ENCODE measurements at regions not wholly inside any gene's neighbourhood (a gene's known extent, or its start where the extent isn't known, plus 50 kb on each side); places are given as distances from the start of the nearest gene placed in this dataset.
A peak's percentile ranks its signal among the peaks of the same experiment; 100 is the strongest.

DNA sequence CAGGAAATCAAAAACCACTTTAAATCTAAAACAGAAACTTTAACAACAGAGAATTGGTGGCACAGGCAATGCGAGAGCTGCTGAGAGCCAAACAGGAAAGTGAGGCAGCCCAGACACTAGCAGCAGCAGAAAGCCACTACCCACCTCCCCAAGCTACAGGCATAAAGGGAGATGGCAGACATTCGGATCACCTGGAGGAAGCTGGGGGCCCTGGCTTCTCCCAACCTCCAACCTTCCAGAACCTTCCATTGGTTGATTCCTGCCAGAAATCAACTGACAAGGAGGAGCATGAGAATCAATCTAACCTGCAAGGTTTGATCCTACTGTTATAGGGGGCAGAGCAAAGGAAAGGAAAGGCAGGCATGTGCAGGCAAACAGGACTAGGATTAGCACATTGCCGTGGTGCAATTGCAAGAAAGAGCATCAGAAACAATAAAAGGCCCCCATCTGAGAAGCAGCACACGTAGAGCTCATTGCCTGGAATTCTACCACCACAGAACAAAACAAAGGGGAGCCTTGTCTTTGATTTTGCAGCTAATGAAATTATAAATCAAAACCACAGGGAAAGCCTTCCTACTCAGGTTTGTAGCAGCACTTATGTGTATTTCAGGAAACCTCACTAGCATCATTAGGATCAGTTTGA lies 427.3 kb upstream of the RASGEF1B start:
- no peak for DNase-seq (ENCODE audit: extremely low read depth, low read depth, low spot score)

DNA sequence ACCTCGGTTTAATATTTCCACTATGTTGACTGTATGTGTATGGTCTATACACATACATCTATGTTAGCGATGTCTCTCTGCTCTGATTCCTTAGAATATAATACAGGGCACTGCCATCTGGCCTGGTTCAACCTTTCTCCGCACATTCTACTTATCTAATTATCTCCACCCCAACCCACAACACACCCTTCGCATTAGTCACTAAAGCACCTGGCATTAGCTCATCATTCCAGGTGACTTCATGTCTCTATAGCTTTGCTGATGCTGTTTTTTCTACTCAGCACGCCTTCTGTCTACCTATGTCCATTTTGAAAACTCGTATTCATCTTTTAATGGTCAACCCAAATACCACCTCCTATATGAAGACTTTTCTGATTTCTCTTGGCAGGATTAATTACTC lies 425.2 kb upstream of the RASGEF1B start:
- DNase-seq (ENCODE audit: extremely low read depth, low read depth, low spot score) = no peak

DNA sequence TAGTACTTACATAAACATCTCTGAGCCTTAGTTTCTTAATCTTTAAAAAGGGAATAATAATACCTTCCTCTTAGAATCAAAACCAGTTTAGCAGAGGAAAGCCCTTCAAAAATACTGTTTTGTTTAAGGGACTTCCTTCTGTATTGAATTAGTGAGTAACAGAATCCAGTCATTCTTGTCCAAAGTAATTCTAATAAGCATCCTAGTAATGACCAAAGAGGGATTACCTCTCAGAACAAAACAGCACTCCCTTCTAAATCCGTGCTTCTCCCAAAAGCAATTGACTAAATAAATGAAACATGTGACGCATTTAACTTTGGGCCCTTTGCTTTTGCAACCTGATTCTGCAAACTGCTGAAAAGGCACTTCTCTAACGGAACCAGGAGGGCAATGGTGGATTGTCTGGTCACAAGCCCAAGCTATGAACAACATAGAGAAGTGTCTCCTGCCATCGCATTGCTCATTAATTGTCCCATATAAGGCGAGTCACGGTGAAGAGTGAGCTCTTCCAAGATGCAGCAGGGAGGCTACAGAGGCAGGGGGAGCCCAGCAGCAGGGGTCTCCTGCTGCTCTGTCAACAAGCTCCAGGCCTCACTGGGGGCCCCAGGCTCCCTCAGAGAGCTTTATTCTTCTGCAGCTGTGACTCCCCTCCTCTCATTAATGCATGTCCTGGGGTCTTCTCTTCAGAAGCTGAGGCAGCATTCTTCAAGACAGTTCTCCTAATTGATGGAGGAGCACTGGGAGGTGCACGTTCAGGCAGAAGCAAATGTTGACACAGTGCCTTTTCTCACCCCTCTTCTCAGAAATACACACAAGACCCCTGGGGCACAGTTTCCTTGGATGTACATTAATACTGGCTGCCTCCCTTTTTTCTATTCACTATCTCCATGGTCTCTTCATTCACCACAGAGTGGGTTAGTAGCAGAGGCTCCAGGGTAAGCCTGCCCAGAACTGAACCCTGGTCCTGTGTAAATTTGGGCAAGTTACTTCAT lies 419.6 kb upstream of the RASGEF1B start:
- DNase-seq (ENCODE audit: extremely low read depth, low read depth, low spot score) = no peak

DNA sequence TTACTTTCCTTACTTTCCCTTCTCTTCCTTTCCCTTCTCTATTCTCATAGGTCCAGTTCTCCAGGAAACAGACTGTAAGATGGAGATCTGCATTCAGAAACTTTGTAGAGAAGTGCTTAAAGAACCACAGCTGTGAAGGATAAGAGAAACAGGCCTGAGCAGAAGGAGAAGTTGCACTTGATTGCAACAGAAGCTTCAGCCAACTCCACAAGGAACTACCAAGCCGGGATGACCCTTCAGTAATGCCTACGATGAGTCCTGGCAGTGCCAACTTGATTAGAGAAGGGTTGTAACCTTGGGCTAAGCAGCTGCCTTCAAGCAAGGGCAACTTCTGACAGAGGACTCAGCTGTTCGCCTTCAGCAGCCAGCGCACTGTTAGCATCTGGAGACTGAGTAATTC lies 413.3 kb upstream of the RASGEF1B start:
- no peak for DNase-seq (ENCODE audit: extremely low read depth, low read depth, low spot score)

DNA sequence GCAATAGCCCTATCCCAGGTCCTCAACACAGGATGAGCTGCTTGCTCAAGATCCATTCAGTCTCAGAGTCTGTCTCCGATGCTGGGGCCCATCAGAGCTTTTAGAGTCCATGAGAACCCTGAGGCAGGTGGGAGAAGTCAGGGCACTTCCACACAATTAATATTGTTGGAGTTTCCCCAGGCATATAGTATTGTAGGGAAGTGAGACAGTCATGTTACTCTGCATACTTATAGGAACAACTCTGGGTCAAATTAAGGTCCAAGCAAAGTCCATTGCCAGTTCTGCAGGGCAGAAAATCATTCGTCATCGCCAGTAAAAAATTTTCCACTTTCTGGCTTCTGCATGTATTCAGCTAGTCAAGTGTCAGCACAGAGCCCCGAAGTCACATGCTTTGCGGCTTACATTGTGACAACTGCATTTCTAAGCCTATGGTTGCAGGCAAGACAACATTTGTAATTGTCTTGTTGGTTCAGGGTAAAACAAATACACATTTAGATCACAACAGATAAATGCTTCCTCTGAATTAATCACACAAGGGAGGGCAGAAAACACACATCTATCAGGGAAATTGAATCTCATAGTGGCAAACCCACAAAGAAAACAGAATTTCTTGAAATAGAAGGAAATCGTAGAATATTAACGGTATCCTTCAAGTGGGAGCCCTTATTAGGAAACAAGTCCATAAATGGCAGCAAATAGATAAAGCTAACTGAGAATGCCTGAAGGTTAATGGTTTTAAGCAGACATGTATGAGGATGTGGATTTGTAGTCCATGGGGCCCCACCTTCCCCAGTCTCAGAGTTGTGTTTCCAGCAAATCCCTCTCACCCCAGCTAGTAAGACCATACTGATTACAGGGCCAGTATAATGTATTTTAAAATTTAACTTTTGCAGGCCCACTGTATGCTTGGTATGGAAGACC lies 412.1 kb upstream of the RASGEF1B start:
- no peak for DNase-seq (ENCODE audit: extremely low read depth, low read depth, low spot score)

DNA sequence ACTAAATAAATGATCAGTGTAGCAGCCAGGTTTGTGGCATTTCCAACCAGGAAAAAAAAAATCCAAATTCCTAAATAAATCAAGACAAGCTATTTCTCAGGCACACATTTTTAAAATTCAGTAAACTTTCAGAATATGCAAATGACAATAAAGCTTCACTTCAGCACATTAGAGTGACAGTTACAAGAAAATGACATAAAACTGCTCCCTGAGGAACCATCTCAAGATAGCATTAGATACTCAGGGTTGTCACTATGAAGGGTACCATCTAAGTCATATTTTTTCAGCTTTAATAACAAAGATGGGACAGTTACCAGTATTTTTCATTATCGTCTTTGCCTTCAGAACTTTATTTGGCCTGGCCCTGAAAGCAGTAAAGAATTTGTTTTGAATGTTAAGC lies 411.3 kb upstream of the RASGEF1B start:
- DNase-seq (ENCODE audit: extremely low read depth, low read depth, low spot score) = no peak

DNA sequence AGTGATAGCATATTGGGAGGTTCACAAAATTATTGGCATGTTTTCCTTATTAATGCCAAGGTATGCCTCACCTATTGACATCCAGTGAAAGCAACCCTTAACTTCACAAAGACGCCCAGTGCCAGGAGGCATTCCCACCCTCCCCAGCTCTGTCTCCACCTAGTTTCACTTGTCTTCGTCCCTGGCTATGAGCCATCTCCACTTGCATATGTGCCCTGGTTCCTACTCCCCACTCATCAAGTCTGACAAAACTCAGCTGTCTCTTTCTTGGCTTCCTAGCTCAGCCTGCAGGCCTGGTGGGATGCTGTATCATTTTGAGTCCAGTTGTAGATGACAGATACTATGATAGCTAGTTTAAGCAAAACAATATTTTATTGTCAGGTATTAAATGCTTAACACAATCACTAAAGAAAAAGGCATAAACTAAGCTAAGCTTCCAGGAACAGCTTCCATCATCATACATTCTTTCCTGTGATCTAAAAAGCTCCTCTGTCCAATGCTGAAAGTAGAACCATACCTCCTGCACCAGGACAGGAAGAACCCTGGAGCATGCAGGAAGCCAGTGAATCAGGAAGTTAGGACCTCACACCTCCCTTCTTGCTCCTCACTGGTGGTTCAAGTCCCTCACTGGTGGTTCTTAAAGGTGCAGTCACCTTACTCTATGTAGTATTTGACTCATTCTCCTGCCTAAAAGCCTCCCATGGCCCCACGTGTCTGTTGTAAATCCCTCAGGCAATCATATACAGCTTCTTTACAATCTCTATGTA lies 410.3 kb upstream of the RASGEF1B start:
- no peak for DNase-seq (ENCODE audit: extremely low read depth, low read depth, low spot score)

DNA sequence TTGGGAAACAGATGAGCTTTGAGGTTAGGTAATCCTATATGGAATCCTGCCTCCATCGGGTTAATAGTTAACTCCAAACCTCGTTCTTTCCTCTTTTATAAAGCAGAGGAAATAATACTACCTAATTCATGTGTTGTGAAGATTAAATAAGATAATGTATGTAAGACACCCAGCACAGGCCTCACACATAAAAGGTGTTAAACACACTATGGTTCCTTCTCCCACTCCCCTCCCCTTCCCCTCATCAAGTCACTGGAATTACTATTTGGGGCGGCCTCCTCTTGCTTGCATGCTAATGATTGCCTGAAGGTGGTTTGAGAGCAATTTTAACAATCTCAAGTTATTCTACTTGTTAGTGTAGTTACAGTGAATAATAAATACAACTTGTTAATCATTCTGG lies 404.4 kb upstream of the RASGEF1B start:
- DNase-seq (ENCODE audit: extremely low read depth, low read depth, low spot score) = no peak

DNA sequence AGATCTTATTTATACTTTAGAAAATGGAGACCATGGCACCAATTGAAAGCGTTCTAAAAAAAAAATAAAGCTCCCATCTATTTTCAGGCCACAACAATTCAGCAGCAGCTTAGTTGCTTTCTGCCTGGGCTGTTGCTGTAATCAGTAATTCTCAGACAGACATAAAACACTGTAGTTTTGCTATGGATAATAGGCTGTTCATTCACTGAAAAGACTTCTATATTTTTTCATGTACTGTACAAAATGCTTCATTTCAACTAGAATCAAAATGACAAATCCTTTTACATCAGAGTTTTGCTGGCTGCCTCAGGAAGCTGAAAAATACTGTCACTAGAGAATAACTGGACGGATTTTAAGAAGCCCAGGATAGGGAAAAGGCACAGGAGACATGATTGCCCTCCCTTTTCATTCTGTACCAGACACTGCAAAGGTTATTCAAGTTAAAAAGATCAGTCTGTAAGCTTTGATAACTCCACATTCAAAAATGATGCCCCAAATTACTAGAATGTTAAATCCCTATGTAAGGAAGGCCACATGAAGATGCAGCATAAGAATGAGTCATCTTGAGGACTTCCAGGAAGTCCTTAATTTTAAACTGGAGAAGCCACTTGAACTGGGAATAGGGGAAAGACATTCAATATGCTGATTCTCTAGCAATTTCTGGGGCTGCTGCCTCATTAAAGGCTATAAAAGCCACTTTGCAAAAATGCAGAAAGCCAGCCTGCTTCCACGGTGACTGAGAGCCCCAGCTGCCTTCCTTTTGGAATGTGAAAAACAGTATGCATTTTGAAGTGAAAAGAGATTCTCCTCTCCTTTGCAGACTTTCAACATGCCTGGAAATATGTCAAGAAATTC lies 403.2 kb upstream of the RASGEF1B start:
- no peak for DNase-seq (ENCODE audit: extremely low read depth, low read depth, low spot score)

DNA sequence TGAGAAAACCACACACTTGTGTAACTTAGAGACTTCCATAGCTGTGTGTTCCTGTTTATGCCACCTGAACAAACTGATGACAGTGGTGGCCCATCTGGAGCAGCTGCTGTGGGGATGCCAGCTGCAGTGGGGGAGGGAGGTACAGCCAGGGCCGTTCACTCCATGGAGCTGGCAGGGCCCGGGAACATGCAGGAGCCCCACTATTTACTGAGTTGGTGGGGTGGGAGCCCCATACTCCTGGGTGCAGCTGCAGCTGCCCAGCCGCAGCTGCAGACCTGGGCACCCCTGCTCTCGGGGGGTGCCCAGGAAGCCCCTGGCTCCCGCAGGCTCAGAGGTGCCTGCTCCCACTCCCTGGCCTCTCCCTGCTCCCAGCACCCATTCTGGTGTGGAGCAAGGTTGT lies 398.6 kb upstream of the RASGEF1B start:
- no peak for DNase-seq (ENCODE audit: extremely low read depth, low read depth, low spot score)

DNA sequence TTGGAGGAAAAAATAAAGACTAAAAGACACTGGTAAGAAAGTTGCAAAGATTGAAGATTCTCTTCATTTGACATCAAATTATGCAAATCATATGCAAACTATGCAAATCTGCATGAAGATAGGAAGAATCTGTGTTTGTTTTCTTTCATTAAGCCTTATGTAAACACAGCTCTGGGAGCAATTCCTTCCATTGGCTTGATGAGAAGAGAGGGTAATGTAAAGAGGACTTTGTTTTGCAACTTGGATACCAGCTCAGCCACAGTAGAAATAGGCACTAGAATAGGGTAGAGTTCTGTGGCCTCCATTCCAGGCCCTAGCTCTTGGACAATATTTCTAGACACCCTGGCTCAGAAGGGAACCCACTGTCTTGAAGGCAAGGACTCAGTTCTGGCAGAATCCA lies 388.4 kb upstream of the RASGEF1B start:
- DNase-seq (ENCODE audit: extremely low read depth, low read depth, low spot score) = no peak

DNA sequence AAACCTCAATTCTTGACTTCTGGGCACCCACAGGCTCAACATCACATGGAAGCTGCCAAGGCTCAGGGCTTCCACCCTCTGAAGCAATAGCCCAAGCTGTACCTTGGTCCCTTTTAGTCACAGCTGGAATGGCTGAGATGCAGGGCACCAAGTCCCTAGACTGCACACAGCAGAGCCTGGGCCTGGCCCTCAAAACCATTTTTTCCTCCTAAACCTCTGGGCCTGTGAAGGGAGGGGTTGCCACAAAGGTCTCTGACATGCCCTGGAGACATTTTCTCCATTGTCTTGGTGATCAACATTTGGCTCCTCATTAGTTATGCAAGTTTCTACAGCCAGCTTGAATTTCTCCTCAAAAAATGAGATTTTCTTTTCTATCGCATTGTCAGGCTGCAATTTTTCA lies 382.7 kb upstream of the RASGEF1B start:
- DNase-seq (ENCODE audit: extremely low read depth, low read depth, low spot score) = no peak

DNA sequence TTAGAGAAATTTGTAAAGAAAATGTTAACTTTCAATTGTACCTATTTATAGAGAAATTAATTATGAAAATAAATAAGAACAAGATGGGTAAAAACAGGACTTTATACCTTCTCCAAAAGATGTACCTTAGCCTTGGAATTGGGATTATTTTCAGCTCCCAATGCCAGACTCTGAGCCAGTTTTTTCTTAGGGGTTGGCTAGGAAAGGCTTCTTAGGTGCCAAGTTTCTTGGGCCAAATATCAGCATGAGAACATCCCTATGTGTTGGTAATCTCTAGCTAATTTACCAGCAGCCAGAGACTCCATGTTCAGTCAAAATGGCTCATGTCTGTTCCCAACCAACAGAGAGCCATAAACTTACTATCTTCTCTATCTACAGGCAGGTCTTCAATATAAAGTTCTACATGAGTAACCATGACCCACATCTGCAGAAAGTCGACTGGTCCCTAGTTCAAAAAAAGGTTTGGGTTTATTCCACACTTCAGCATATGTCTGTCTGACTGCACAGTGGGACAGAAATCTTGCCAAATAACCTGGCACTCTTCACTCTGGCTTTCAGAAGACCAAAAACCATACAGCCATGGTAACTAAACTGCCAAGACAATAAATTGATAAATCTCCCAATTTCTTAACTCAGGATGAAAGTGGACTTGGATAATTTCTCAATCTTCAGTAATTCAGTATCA lies 380.5 kb upstream of the RASGEF1B start:
- no peak for DNase-seq (ENCODE audit: extremely low read depth, low read depth, low spot score)

DNA sequence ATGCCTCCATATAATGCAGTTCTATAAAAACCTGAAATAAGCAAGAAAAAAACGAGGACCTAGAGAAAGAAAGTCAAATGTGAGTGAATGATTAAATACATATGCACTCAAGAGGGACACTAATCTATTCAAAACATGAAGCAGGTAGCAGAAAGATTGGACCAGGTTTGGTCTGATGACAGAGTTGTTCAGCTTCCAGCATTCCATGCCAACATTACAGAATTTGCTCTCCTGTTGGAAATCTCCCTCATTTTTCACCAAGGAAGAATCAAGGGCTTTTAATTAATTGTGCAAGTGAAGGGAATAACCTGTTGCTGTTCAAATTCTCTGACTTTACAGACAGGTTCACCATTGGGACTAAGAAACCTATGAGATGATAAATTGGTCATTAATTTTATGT lies 379.0 kb upstream of the RASGEF1B start:
- DNase-seq (ENCODE audit: extremely low read depth, low read depth, low spot score) = no peak

DNA sequence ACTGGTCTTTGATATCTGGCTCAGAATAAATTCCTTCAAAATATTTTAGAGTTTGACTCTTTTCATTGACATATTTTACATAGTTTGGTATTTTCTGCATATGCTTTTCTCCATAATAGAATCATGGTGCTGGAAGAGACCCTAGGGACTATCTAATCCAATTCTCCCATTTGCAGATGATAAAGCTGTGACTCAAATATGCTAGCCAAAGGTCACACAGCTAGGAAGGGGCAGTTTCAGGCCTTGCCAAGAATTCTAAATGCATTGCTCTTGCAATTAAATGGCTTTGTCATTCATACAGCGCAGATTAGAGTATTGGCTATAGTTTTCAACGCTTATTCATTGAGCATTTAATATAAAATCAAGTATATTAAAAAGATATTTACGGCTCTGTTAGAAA lies 374.1 kb upstream of the RASGEF1B start:
- DNase-seq (ENCODE audit: extremely low read depth, low read depth, low spot score) = no peak

DNA sequence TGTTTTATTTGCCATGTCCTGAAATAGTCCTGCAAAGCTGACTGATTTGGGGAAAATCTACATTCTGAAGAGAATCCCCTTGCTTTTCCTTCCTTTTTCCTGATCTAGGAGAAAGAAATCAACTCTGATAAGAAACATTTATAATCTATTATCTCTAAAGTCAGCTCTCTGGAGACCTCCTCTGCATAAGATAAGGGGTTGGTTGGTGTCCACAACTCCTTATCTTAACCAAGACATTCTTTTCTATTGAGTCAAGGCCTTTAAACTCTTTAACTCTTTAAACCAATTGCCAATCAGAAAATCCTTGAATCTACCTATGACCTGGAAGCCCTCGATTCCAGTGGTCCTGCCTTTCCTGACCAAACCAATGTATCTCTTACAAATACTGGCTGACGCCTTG lies 373.6 kb upstream of the RASGEF1B start:
- DNase-seq (ENCODE audit: extremely low read depth, low read depth, low spot score) = no peak

DNA sequence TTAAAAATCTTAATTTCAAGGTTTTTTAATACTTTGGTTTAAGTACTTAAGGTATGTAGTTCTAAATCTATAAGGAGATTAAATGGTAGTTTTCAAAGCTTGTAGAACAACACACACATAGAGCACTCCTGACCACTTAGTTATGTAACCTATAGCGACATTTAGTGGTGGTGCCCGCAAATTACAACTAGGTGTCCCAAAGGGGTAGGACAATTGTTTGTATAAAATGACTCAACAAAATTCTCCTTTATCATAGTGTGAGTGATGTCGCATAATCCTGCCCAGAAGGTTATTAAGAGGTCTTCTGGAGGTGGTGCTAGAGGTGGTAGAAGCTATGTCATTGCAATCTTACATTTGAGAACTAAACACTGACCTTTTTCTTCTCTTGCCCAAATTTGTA lies 373.0 kb upstream of the RASGEF1B start:
- peak; percentile 27 for DNase-seq (ENCODE audit: extremely low read depth, low read depth, low spot score)

DNA sequence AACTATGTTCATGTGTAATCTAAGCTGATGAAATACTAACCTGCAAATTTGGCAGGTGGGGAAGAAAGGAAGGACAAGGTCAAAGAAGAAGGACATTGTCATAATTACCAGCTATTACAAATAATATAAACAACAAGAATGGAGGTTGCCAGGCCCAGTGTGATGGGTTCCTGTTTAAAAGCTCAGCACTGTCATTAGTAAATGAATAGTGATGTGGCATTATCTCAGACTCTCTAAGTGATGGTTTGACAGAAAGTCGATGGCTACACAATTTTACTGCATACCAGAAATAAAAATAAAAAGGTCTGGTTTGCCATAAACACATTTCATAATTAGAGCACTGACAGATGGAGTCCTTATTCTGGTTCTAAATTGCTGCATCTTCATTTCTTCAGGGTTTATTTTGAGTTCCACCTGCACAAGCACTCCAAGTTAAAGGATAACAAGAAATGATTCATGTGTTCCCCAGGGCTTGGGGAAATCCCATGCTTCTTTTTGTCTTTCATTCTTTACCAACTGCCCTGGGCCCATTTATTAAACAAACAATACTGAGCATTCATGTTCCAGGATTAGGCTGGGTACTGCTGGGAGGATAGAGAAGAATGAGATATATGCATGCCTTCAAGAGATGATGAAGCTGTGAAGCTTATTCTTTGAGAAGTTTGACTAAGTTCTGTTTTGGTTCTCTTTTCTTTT lies 367.8 kb upstream of the RASGEF1B start:
- DNase-seq (ENCODE audit: extremely low read depth, low read depth, low spot score) = no peak

All from glomerular endothelial cell (primary cell).